HCT116 (cell line): ENCODE measurements at regions not wholly inside any gene's neighbourhood (a gene's known extent, or its start where the extent isn't known, plus 50 kb on each side); places are given as distances from the start of the nearest gene placed in this dataset.

ENCODE experiments used
- ATAC-seq: fragments of 200-7000 bp; cut with Tn5 transposase; 2 replicates; pipeline ENCODE4 v1.9.1; 2020; ENCODE audit warnings: mild to moderate bottlenecking, moderate library complexity
- BruUV-seq: library from RNA; stranded (reverse); fragments of 400-500 nt; replicated peaks from 2 replicates; lab custom pipeline; 2021; lab: Mats Ljungman, UMichigan
- CTCF ChIA-PET: fragments of 300-600 bp; sonication (Branson Sonifier 250); formaldehyde crosslinking; loops from one replicate; lab custom pipeline; 2021; ENCODE audit warnings: antibody characterized with exemption; lab: Charles Lee
- POLR2A ChIA-PET: fragments of 300-600, 350-600 bp; sonication (Branson Sonifier 250); formaldehyde crosslinking; loops from one replicate; lab custom pipeline; 2021; ENCODE audit warnings: antibody characterized with exemption; lab: Charles Lee
- RAD21 ChIA-PET, 2 experiments: fragments of 300-600 bp; sonication (Branson Sonifier 250); formaldehyde crosslinking; loops; one replicate each; lab custom pipeline; 2023; ENCODE audit warnings: low total read pairs in 2 of 2; ENCODE audit not compliant: uncharacterized antibody in 2 of 2, unreplicated experiment in 2 of 2, low non-redundant PET in 1 of 2; lab: Charles Lee
- DNase-seq: peaks from one replicate; pipeline ENCODE4 v3.0.0-alpha.2; 2010; ENCODE audit warnings: low read depth, low spot score
- H2AFZ ChIP-seq: fragments of 200-600 bp; shearing (Covaris generic), sonication (generic); 2 replicates; pipeline ENCODE4 v1.6.1; 2017; ENCODE audit warnings: low read depth, mixed run types, mixed read lengths, antibody characterized with exemption, low read length; ENCODE audit not compliant: poor library complexity, severe bottlenecking
- H3K27ac ChIP-seq: 2 replicates; pipeline ENCODE4 v1.5.1; 2012; ENCODE audit warnings: low read depth, low read length
- H3K27me3 ChIP-seq: fragments of 200-600 bp; sonication (generic); 2 replicates; pipeline ENCODE4 v1.6.1; 2016; ENCODE audit warnings: mixed run types, low read length, mixed read lengths; ENCODE audit not compliant: insufficient read depth
- H3K36me3 ChIP-seq, 2 experiments: fragments of 200-500 bp in 1 of 2; fragments of 200-600 bp in 1 of 2; sonication (Bioruptor generic) in 1 of 2; sonication (generic) in 1 of 2; 2 replicates each; pipeline versions ENCODE4 v1.5.1 to v1.6.1; 2014 to 2016; ENCODE audit warnings: low read length in 2 of 2, inconsistent platforms in 1 of 2, mixed read lengths in 1 of 2, mixed run types in 1 of 2; ENCODE audit not compliant: insufficient read depth in 2 of 2, control insufficient read depth in 1 of 2
- H3K4me1 ChIP-seq, 2 experiments: fragments of 200-600 bp in 1 of 2; sonication (generic) in 1 of 2; 2 replicates each; pipeline versions ENCODE4 v1.5.1 to v1.6.1; 2012 to 2017; ENCODE audit warnings: low read length in 2 of 2, inconsistent platforms in 1 of 2, mild to moderate bottlenecking in 1 of 2, mixed read lengths in 1 of 2, mixed run types in 1 of 2, moderate library complexity in 1 of 2; ENCODE audit not compliant: insufficient read depth in 2 of 2, control insufficient read depth in 1 of 2
- H3K4me2 ChIP-seq: fragments of 200-600 bp; sonication (generic); 2 replicates; pipeline ENCODE4 v1.6.1; 2017; ENCODE audit warnings: mixed run types, low read length, mixed read lengths
- H3K4me3 ChIP-seq, 2 experiments: fragments of 200-600 bp in 1 of 2; sonication (generic) in 1 of 2; replicated peaks in 1 of 2; 2 replicates each; pipeline ENCODE4 v1.5.1; 2011 to 2016; ENCODE audit warnings: low read length in 2 of 2, control low read depth in 1 of 2, low read depth in 1 of 2, mild to moderate bottlenecking in 1 of 2, mixed read lengths in 1 of 2, mixed run types in 1 of 2
- H3K79me2 ChIP-seq: fragments of 200-600 bp; sonication (generic); 2 replicates; pipeline ENCODE4 v1.6.1; 2017; ENCODE audit warnings: mild to moderate bottlenecking, mixed run types, low read length, moderate library complexity, mixed read lengths; ENCODE audit not compliant: insufficient read depth
- H3K9ac ChIP-seq: fragments of 200-600 bp; sonication (generic); 2 replicates; pipeline ENCODE4 v1.6.1; 2016; ENCODE audit warnings: low read length, mixed read lengths
- H3K9me2 ChIP-seq: fragments of 200-600 bp; sonication (generic), shearing (Covaris generic); 2 replicates; pipeline ENCODE4 v1.6.1; 2017; ENCODE audit warnings: mixed run types, mild to moderate bottlenecking, moderate library complexity; ENCODE audit not compliant: insufficient read depth
- H3K9me3 ChIP-seq, 2 experiments: fragments of 200-500 bp in 1 of 2; fragments of 200-600 bp in 1 of 2; sonication (Bioruptor generic) in 1 of 2; sonication (generic) in 1 of 2; 2 replicates each; pipeline ENCODE4 v1.6.1; 2014 to 2017; ENCODE audit warnings: low read length in 2 of 2, mixed read lengths in 2 of 2, inconsistent platforms in 1 of 2, low read depth in 1 of 2, mild to moderate bottlenecking in 1 of 2, mixed run types in 1 of 2, moderate library complexity in 1 of 2; ENCODE audit not compliant: control insufficient read depth in 1 of 2, insufficient read depth in 1 of 2
- H4K20me1 ChIP-seq: fragments of 200-600 bp; sonication (generic), shearing (Covaris generic); 2 replicates; pipeline ENCODE4 v1.6.1; 2017; ENCODE audit warnings: mixed run types, mild to moderate bottlenecking, moderate library complexity; ENCODE audit not compliant: insufficient read depth
- ATF3 ChIP-seq: IDR thresholded peaks from 2 replicates; pipeline ENCODE4 v1.6.1; 2012
- CBX3 ChIP-seq: IDR thresholded peaks from 2 replicates; pipeline ENCODE4 v1.6.1; 2012; ENCODE audit warnings: low read depth
- CEBPB ChIP-seq: IDR thresholded peaks from 2 replicates; pipeline ENCODE4 v1.6.1; 2012; ENCODE audit warnings: low read depth
- EGR1 ChIP-seq: IDR thresholded peaks from 2 replicates; pipeline ENCODE4 v1.6.1; 2012; ENCODE audit warnings: low read depth
- ELF1 ChIP-seq: IDR thresholded peaks from 2 replicates; pipeline ENCODE4 v1.6.1; 2012; ENCODE audit warnings: low read depth, borderline replicate concordance
- JUND ChIP-seq: IDR thresholded peaks from 2 replicates; pipeline ENCODE4 v1.6.1; 2012
- MAX ChIP-seq: IDR thresholded peaks from 2 replicates; pipeline ENCODE4 v1.6.1; 2012
- POLR2A ChIP-seq: IDR thresholded peaks from 2 replicates; pipeline ENCODE4 v1.7.0; 2011; ENCODE audit warnings: borderline replicate concordance; ENCODE audit not compliant: insufficient read depth, insufficient read length; ENCODE audit errors: extremely low read depth
- POLR2AphosphoS5 ChIP-seq: IDR thresholded peaks from 2 replicates; pipeline ENCODE4 v1.6.1; 2011; ENCODE audit warnings: mild to moderate bottlenecking, low read depth, low read length, moderate library complexity
- RAD21 ChIP-seq: IDR thresholded peaks from 2 replicates; pipeline ENCODE4 v1.6.1; 2012; ENCODE audit warnings: low read depth, mild to moderate bottlenecking
- REST ChIP-seq: IDR thresholded peaks from 2 replicates; pipeline ENCODE4 v1.6.1; 2012; ENCODE audit warnings: low read depth
- SIN3A ChIP-seq: IDR thresholded peaks from 2 replicates; pipeline ENCODE4 v1.6.1; 2012; ENCODE audit warnings: low read depth
- SP1 ChIP-seq: IDR thresholded peaks from 2 replicates; pipeline ENCODE4 v1.6.1; 2012; ENCODE audit warnings: low read depth
- SRF ChIP-seq: IDR thresholded peaks from 2 replicates; pipeline ENCODE4 v1.6.1; 2012; ENCODE audit warnings: low read depth
- TCF7L2 ChIP-seq: IDR thresholded peaks from 2 replicates; pipeline ENCODE4 v1.7.0; 2011; ENCODE audit warnings: borderline replicate concordance, inconsistent platforms; ENCODE audit not compliant: insufficient read depth, insufficient read length; ENCODE audit errors: extremely low read depth
- ZNF274 ChIP-seq: fragments of 200-500 bp; sonication (Bioruptor generic); IDR thresholded peaks from 2 replicates; pipeline ENCODE4 v1.6.1; 2014; ENCODE audit warnings: mild to moderate bottlenecking, low read depth, low read length, inconsistent platforms
- intact Hi-C: fragments of 100-400 bp; cut with micrococcal nuclease; formaldehyde crosslinking; loops from 2 replicates; pipeline ENCODE4 v1.10.0; 2022

- BruUV-seq: no TSS peak
- Histone ChIP-seq H3K79me2 (no peaks in the 10 kb centered on the region), H2AFZ (no peak overlapping the region), H3K4me3 (no peak overlapping the region), H3K27me3 (no peaks in the 10 kb centered on the region), H4K20me1 (no peaks in the 10 kb centered on the region), H3K36me3 (no peaks in the 10 kb centered on the region), H3K4me1 (no peaks in the 10 kb centered on the region), H3K27ac (no peak overlapping the region), H3K9ac (no peak overlapping the region), H3K4me2 (no peak overlapping the region), H3K9me2 (0 out of 2 replicates have a peak, but pooled peaks cover 3% of the 10 kb centered on the region), H3K9me3 (no peaks in the 10 kb centered on the region)
- no peak for DNase-seq
- POLR2A ChIA-PET: no interaction called here
- intact Hi-C loops: no loop called here
- no peak for TF ChIP-seq CEBPB
- no peak for TF ChIP-seq EGR1
- no peak for TF ChIP-seq RAD21
- no peak for TF ChIP-seq SP1
- no peak for TF ChIP-seq REST
- no peak for TF ChIP-seq TCF7L2
- TF ChIP-seq CBX3: no peak
- no peak for TF ChIP-seq MAX
- no peak for TF ChIP-seq SRF
- no peak for TF ChIP-seq ZNF274
- TF ChIP-seq ELF1: no peak
- TF ChIP-seq ATF3: no peak
- no peak for TF ChIP-seq JUND
- no peak for TF ChIP-seq POLR2AphosphoS5
- TF ChIP-seq POLR2A: no peak
- TF ChIP-seq SIN3A: no peak
- RAD21 ChIA-PET: no interaction called here
- CTCF ChIA-PET: no interaction called here
- ATAC-seq: no peak
These were observed 167.6 kb downstream of the PYDC2 start for GRCh38 chr3:191628571-191628970.
